Skin epidermis (tissue), 12 donors: ENCODE measurements at regions not wholly inside any gene's neighbourhood (a gene's known extent, or its start where the extent isn't known, plus 50 kb on each side); places are given as distances from the start of the nearest gene placed in this dataset.
"Not testable (repeated sequence)": the region's sequence is repeated elsewhere in the genome, so short reads cannot be mapped to it uniquely, and the experiment has no call there.

Experiments used
- H3K27ac ChIP-seq, 21 experiments: fragments of 200-600 bp; sonication (generic) in 11 of 21; one replicate each; pipeline ENCODE4 v1.5.0; 2020; ENCODE audit warnings: mild to moderate bottlenecking in 3 of 21, inconsistent platforms in 2 of 21, moderate library complexity in 2 of 21
- H3K4me3 ChIP-seq, 7 experiments: fragments of 200-600 bp; sonication (generic) in 2 of 7; one replicate each; pipeline ENCODE4 v1.5.0; 2020; ENCODE audit warnings: inconsistent platforms in 2 of 7, mild to moderate bottlenecking in 2 of 7, moderate library complexity in 1 of 7

DNA sequence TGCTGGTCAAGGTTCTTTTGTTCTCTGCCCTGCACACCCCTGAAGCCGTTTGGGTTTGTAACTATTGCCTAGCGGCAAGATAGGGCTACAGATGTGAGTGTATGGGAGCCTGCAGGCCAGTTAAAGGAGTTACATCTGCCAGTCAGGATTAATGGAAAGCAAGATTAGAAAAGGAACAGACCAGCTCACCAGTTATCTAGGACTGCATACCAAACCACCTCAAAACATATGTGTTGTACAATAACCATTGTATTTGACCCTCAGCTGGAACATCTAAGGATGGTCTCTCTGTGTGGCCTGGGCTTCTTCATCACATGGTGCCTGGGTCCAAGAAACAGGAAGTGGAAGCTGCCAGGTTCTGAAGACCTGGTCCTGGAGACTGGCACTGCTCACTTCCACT lies 52.5 kb upstream of the FBXO28 start:
- Histone ChIP-seq H3K27ac (no peak overlapping the region), H3K4me3 (no peak overlapping the region)

DNA sequence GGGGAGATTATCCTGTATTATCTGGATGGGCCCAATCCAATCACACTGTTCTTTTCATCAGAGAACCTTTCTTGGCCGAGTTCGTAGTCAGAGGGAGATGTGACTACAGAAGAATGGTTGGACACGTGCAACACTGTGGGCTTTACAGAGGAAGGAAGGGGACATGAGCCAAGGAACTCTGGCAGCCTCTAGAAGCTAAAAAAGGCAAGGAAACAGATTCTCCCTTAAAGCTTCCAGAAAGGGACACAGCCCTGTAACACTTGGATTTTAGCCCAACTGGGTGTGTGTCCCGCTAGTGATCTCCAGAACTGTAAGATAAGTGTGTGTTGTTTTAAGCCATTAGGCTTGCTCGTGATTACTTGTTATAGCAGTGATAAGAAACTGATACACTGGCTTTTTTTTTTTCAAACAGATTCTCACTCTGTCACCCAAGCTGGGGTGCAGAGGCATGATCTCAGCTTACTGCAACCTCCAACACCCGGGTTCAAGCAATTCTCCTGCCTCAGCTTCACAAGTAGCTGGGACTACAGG lies 53.9 kb upstream of the FBXO28 start:
- Histone ChIP-seq H3K27ac (no peak overlapping the region), H3K4me3 (no peak overlapping the region)

DNA sequence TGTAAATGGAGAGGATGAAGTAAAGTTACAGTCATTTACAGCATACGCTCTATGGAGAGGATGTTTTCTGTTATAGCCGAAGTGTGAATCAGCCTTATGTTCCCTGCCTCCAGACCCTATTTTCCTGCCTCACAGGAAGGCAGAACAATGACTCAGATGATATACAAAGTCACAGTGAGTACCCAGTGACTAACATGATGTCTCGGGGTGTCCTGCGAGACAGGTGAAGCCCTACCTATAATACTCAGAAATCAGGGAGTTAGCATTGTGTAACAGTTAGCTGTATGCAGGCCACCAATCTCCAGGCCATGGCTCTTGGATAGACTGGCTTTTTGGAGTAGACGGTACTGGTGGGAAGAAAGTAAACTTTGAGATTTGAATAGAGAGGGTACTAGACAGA lies 55.6 kb upstream of the FBXO28 start:
- H3K27ac ChIP-seq: no peak overlapping the region
- H3K4me3 ChIP-seq: no peak overlapping the region

DNA sequence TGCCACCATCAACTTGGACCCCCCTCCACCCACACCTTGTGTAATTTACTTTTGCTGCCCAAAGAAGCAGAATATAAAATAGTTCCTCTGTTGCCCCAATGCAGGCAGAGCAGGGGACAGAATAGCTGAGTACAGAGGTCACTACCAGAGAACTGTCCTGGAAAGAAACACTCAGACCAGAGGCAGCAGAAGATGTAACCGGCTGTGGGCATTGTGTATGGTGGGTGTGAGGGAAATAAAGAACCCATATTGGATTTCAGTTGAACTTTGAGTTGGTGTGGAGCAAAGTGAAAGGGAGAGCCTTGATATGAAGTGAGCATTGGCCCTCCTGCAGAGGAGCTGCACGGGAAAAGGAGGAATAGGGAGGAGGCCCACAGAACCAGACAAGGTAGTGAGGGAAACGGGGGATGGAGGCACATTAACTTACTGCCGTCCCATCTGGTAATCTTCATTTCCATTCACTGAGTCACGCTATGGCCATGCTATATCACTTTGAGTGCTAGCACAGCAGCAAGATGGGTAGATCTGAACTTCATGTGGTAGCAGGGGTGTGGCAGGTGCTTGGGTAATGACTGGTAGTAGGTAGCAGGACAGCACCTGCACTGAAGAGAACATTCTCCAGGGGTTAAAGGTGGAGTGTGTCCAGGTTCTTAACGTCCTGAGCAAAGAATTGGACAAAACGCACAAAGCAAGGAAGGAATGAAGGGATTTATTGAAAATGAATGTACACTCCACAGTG lies 56.3 kb upstream of the FBXO28 start:
- H3K4me3 ChIP-seq: no peak overlapping the region
- H3K27ac ChIP-seq: no peak overlapping the region

DNA sequence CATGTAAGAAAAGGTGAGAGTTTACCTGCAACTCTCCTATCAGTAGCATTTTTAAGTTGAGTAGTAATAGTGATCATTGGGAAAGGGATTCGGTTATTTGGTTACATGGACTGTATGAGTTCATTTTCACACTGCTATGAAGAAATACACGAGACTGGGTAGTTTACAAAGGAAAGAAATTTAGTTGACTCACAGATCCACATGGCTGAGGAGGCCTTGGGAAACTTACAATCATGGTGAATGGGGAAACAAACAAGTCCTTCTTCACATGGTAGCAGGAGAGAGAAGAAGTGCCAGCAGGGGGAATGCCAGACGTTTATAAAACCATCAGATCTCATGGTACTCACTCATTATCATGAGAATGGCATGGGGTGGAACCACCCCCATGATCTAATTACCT lies 59.3 kb upstream of the FBXO28 start:
- no peak overlapping the region for H3K27ac ChIP-seq
- no peak overlapping the region for H3K4me3 ChIP-seq

DNA sequence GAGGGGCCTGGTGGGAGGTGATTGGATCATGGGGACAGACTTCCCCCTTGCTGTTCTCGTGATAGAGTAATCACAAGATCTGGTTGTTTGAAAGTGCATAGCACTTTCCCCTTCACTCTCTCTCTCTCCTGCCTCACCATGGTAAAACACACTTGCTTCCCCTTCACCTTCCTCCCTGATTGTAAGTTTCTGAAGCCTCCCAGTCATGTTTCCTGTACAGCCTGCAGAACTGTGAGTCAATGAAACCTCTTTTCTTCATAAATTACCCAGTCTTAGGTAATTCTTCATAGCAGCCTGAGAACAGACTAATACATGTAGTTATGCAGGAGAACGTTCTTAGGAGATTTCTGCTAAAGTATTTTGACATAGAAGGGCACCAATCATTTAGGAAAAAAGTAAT lies 59.9 kb upstream of the FBXO28 start:
- Histone ChIP-seq H3K4me3 (no peak overlapping the region), H3K27ac (no peak overlapping the region)

DNA sequence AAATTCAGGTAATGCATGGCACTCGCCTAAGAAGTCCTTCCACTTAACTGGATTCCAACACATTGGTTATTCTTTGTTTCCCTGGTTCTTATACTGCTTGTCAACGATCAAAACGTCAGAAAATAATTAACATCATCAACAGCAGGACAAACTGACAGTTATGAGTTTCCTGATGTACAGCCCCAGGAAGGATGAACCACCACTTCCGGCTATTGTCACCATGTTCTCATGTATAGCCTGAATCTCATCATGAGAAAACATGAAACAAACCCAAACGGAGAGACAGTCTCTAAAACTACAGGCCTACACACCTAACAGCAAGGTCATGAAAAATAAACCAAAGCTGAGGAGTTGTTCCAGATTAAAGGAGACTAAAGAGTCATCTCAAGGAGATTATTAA lies 60.5 kb upstream of the FBXO28 start:
- Histone ChIP-seq H3K27ac (no peak overlapping the region), H3K4me3 (no peak overlapping the region)

DNA sequence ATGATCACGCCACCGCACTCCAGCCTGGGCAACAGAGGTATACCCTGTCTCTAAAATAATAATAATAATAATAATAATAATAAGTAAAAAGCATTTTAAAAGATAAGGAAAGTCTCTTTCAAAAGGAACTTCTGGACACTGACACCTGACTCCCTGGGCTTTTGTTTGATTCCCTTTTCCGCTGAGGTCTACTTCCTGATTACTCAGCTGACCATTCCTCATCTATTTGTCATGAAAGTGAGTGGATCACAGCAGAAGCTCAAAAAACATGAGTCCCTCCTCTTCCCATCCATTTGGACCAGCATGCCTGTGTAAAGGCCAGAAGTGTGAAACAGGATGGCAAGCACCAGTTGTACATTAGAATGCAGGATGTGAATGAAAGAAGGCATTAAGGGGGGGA lies 61.1 kb upstream of the FBXO28 start:
- H3K27ac ChIP-seq: no peak overlapping the region
- H3K4me3 ChIP-seq: no peak overlapping the region

DNA sequence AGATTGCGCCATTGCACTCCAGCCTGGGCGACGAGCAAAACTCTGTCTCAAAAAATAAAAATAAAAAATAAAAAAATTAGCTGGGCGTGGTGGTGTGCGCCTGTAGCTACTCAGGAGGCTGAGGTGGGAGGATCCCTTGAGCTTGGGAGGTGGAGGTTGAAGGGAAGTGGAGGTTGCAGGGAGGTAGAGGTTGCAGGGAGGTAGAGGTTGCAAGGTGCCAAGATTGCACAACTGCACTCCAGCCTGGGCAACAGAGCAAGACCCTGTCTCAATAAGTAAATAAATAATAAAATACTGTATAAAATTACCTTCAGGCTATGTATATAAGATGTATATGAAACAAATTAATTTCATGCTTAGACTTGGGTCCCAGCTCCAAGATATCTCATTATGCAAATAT lies 62.1 kb upstream of the FBXO28 start:
- H3K27ac ChIP-seq, H3K4me3 ChIP-seq: not testable (repeated sequence)

DNA sequence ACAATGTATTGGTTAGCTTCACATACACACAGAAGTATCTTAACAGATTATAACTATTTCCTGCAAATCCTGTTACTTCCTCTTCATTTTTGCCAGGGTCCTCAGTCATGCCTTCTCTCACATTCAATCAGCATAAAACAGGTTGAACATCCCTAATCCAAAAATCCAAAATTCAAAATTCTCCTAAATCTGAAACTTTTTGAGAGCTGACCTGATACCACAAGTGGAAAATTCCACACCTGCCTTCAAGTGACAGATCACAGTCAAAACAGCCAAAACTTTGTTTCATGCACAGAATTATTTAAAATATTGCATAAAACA lies 62.9 kb upstream of the FBXO28 start:
- Histone ChIP-seq H3K4me3 (no peak overlapping the region), H3K27ac (no peak overlapping the region)

DNA sequence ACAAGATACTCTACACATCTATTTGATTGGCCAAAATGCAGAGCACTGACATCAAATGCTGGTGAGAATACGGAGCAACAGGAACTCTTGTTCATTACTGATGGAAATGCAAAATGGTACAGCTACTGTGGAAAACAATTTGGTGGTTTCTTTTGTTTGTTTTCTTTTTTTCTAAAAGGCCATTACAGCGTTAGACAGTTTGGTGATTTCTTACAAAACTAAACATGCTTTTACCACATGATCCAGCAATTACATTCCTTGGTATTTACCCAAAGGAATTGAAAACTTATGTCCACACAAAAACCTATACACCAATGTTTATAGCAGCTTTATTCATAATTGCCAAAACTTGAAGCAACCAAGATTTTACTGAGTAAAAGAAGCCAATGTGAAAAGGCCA lies 66.4 kb upstream of the FBXO28 start:
- H3K4me3 ChIP-seq: no peak overlapping the region
- no peak overlapping the region for H3K27ac ChIP-seq

DNA sequence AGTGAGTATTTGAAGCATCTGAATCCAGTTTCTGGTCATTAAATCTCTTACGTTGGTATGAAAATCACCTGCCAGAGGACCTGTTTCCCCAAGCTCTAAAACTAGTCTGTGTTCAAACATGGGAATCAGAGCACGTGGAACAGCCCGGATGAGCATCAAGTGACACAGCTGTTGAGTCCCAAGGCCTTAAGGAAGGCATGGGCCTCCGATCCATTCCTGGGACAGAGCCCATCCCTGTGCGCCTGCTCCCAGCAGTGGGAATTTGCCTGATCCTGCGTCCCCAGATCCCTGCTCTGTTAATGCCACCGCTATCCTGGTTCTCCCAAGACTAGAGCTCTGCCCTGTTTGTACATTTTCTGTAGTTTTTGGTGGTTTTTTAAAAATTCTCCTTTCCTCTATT lies 68.4 kb upstream of the FBXO28 start:
- no peak overlapping the region for H3K4me3 ChIP-seq
- H3K27ac ChIP-seq: no peak overlapping the region

DNA sequence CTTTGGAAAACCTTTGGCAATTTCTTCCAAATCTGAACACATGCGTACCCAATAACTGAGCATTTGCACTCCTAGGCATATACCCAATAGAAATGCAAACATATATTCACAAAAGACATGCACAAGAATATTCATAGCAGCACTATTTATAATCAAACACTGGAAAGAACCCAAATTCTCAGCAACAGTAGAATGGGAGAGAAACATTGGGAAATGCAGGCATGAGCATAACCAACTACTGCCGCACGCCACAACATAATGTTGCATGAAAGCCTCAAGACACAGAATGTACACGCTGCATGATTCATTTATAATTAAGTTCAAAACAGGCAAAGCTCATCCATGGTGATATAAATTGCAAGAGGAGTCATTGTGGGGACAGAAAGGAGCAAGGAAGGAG lies 69.5 kb upstream of the FBXO28 start:
- Histone ChIP-seq H3K27ac (no peak overlapping the region), H3K4me3 (no peak overlapping the region)

DNA sequence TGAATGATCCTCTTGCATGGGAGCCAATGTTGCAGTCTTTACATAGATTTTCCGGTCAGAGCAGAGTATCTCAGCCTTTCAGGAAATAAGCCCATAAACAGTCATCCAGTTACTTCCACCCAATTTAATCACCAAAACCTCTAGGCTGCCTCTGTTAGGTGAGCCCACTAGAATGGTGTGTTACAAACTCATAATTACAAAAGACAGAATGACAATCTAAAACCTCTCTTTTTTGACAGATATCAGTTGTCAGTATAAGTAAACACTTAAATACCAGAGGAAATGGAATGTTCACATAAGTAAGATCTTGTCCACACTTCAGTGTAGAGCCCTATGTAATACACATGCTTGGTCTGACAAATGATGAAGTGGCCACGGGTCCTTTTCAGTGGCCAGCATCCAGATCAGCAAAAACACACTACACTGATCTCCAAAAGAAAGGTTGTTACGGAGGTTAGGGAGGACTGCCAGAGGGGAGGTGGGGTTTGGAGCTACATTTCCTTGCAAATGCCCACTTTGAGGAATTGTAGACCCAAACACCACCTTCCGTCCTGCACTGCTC lies 71.3 kb upstream of the FBXO28 start:
- H3K27ac ChIP-seq: no peak overlapping the region

DNA sequence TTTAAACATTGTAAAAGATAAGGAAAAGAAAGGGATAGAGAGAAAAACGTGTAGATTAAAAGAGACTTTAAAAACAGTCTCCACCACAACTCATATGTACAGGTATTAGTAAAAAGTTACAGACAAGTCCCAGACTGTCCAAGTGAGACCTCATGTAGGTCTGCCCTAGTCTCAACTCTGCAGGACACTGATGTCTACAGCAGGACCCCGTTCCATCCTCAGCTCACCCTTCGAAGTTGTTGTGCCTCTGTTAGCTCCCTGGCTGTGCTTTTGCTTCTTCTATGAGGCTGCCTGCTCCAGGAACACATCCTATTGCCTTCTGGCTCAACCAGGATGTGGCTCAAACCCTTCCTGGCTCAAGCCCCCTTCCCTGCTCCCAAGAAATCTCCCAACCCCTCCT lies 72.9 kb upstream of the FBXO28 start:
- H3K27ac ChIP-seq: no peak overlapping the region
- no peak overlapping the region for H3K4me3 ChIP-seq

More for the DNA sequence above, 71.3 kb upstream of the FBXO28 start:
- no peak overlapping the region for H3K4me3 ChIP-seq

DNA sequence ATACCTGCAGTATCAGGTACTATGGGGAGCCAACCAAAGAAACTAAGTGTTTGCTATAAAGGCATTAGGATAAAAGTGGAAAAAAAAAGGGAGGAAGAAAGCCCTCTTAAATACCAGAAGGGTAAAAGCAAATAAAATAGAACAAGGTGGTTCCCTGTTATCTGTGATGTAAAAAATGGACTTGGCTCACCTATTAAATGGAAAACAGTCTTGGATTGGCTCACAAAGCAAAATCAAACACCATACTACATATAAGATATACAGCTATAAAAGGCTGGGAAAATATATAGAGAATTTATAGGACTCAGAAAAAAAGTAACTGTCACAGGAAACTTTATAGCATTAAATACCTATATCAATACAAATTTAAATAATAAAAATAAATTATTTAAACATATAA lies 73.5 kb upstream of the FBXO28 start:
- not testable (repeated sequence) for H3K4me3 ChIP-seq, H3K27ac ChIP-seq

DNA sequence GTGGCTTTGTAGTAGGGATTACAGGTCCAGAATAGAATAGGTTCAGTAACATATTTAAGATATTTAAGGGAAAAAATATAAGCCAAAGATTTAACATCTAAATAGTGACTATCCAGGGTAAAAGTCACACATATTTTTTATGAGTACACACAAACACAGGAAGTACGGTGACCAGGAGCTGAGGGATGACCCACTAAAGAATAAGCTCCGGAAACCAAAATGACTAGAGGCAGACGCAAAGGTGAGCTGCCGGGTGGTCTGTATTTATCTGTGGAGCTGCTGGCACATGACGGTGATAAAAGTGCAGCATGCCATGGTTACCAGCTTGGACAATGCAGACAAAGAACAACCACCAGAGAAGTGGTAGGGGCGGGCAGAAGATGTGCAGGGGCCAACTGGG lies 73.9 kb upstream of the FBXO28 start:
- not testable (repeated sequence) for H3K4me3 ChIP-seq, H3K27ac ChIP-seq

DNA sequence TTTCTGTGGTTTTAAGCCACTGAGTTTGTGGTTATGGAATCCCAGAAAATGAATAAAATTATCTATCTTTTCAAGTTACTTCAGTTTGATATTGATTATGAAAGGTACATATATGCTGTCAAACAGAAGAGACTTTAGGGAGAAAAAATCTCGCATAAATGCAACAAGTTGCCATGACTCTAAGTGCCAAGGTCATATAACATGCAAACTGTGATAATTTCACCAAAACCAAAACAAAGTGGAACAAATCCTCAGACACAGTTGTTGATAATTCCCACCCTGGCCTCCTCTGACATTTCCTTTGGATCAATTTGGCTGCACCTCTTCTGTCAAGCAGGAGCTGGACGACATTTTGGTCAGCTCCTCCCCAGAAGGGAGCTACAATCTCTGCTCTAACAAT lies 75.1 kb upstream of the FBXO28 start:
- H3K4me3 ChIP-seq, H3K27ac ChIP-seq: not testable (repeated sequence)

DNA sequence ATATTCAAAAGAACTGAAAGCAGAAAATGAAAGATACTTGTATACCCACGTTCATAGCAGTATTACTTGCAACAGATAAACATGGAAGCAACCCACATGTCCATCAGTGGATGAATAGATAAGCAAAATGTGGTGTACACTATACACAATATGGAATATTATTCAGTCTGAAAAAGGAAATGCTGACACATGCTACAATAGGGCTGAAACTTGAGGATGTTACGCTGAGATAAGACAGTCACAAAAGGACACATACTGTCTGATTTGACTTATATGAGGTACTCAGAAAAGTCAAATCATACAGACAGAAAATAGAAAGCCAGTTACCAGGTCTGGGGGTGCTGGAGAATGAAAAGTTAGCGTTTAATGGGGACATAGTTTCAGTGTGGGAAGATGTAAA lies 76.5 kb upstream of the FBXO28 start:
- not testable (repeated sequence) for H3K27ac ChIP-seq, H3K4me3 ChIP-seq

DNA sequence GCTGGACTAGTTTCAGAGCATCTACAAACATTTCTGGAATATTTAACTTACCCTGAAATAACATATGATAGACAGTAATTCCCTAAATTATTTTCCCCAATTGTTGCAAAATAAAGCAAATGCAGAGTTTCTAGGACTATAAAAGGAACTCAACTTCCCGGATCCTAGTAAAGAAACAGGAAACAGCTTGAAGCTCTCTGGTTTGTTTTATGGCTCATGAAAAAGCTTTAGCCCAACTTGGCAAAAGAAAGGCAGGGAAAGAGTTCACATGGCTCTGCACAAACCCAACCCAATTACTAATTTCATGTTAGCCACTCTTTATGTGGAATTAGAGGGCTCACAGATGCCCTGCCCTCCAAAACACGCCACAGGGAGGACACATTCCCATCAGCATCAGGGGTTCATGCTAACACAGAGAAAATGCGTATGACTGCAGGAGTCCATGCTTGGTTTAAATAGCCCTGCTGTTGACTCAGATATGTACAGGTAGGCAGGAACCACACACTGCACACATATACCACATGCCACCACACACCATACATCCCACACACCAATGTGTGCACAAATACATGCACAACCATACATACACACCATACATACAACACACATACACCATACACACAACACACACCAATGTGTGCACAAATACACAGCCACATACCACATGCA lies 81.2 kb upstream of the FBXO28 start:
- not testable (repeated sequence) for H3K4me3 ChIP-seq, H3K27ac ChIP-seq

DNA sequence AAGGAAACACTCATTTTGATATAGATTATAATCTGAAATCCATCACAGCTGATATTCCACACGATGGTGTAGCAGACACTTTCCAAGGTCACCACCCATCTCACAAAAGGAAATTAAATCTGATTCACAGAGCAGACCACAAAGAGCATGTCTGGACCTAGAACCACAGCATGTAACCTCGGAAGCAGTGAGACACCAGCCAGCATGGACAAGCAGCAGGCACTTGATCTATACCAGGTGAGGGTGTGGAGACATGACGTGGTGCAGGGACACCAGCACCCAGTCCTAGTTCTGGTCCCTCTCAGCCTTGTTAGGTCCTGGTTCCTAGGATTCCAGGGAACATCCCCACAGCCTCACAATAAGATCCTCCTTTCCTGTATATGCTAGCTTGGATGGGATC lies 81.9 kb upstream of the FBXO28 start:
- not testable (repeated sequence) for H3K4me3 ChIP-seq, H3K27ac ChIP-seq

DNA sequence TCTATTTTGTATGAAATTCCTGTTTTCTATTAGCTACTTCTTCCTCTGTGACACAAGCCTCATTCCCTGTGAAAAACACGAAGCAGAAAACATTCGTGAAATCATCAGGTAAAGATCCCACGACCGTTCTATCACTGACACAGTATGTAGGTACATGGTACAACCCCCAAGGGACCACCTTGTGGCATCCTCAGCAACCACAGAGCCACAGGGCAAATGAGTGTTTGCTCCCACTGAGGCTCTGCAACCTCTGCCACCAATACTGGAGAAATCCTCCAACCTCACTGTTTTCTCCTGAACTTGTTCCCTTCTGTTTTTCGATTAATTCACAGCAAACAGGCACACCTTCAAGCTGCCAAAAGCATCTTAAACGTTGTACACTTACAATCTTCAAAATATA lies 83.7 kb upstream of the FBXO28 start:
- not testable (repeated sequence) for H3K4me3 ChIP-seq, H3K27ac ChIP-seq
